PC-9 (cell line): ENCODE measurements at regions not wholly inside any gene's neighbourhood (a gene's known extent, or its start where the extent isn't known, plus 50 kb on each side); places are given as distances from the start of the nearest gene placed in this dataset.

Experiments used
- BruUV-seq: library from RNA; stranded (reverse); fragments of 400-500 nt; replicated peaks from 2 replicates; lab custom pipeline; 2021; lab: Mats Ljungman, UMichigan
- CTCF ChIA-PET: fragments of 300-600 bp; sonication (Branson Sonifier 250); formaldehyde crosslinking; loops from one replicate; lab custom pipeline; 2022; ENCODE audit warnings: antibody characterized with exemption; lab: Charles Lee
- POLR2A ChIA-PET: fragments of 300-600 bp; sonication (Branson Sonifier 250); formaldehyde crosslinking; loops from one replicate; lab custom pipeline; 2022; ENCODE audit warnings: antibody characterized with exemption; ENCODE audit not compliant: unreplicated experiment; lab: Charles Lee
- DNase-seq, 2 experiments: peaks; one replicate each; pipeline versions ENCODE4 v3.0.0 to v3.0.0-alpha.2; 2015 to 2022; ENCODE audit warnings: mixed read lengths in 1 of 2
- H2AFZ ChIP-seq: fragments of 200-600 bp; sonication (generic); 2 replicates; pipeline ENCODE4 v1.8.1; 2017; ENCODE audit warnings: antibody characterized with exemption
- H3F3A ChIP-seq: fragments of 200-600 bp; sonication (generic); 2 replicates; pipeline ENCODE4 v1.8.1; 2017; ENCODE audit warnings: antibody characterized with exemption, mild to moderate bottlenecking, low read depth; ENCODE audit not compliant: insufficient read depth
- H3K27ac ChIP-seq: fragments of 200-600 bp; sonication (generic); 2 replicates; pipeline ENCODE4 v1.6.1; 2016; ENCODE audit warnings: mixed run types
- H3K27me3 ChIP-seq: fragments of 200-600 bp; sonication (generic); 2 replicates; pipeline ENCODE4 v1.6.1; 2016; ENCODE audit warnings: low read depth, mixed run types; ENCODE audit not compliant: insufficient read depth
- H3K36me3 ChIP-seq: fragments of 200-600 bp; sonication (generic); 2 replicates; pipeline ENCODE4 v1.6.1; 2016; ENCODE audit warnings: low read depth, mixed run types
- H3K4me1 ChIP-seq: fragments of 200-600 bp; sonication (generic); replicated peaks from 2 replicates; pipeline ENCODE4 v1.6.1; 2016; ENCODE audit warnings: mixed run types; ENCODE audit not compliant: insufficient read depth
- H3K4me2 ChIP-seq: fragments of 200-600 bp; sonication (generic); 2 replicates; pipeline ENCODE4 v1.6.1; 2017; ENCODE audit warnings: mixed run types
- H3K4me3 ChIP-seq: fragments of 200-600 bp; sonication (generic); 2 replicates; pipeline ENCODE4 v1.6.1; 2016; ENCODE audit warnings: mixed run types
- H3K79me2 ChIP-seq: fragments of 200-600 bp; sonication (generic); 2 replicates; pipeline ENCODE4 v1.6.1; 2017; ENCODE audit warnings: low read depth, mixed run types
- H3K9me2 ChIP-seq: fragments of 200-600 bp; sonication (generic); 2 replicates; pipeline ENCODE4 v1.8.1; 2017; ENCODE audit warnings: mild to moderate bottlenecking; ENCODE audit not compliant: insufficient read depth
- H3K9me3 ChIP-seq: fragments of 200-600 bp; sonication (generic); 2 replicates; pipeline ENCODE4 v1.8.1; 2016; ENCODE audit warnings: low read depth; ENCODE audit not compliant: insufficient read depth
- H4K20me1 ChIP-seq: fragments of 200-600 bp; sonication (generic); 2 replicates; pipeline ENCODE4 v1.8.1; 2017; ENCODE audit not compliant: insufficient read depth
- CTCF ChIP-seq: fragments of 200-600 bp; sonication (generic); conservative IDR thresholded peaks from 2 replicates; pipeline ENCODE4 v1.6.1; 2017; ENCODE audit warnings: mixed run types, antibody characterized with exemption, mild to moderate bottlenecking, moderate library complexity
- EZH2 ChIP-seq: fragments of 200-600 bp; sonication (generic); IDR thresholded peaks from 2 replicates; pipeline ENCODE4 v1.8.0; 2017; ENCODE audit warnings: antibody characterized with exemption, low read depth
- intact Hi-C: fragments of 100-400 bp; cut with micrococcal nuclease; formaldehyde crosslinking; loops from one replicate; pipeline ENCODE4 v1.10.0; 2022; ENCODE audit not compliant: unreplicated experiment

GRCh38 chr3:84109911-84110310 is 848.9 kb upstream of the CADM2 start:
- POLR2A ChIA-PET = no interaction called here
- Histone ChIP-seq H4K20me1 (no peaks in the 10 kb centered on the region), H3K9me3 (no peaks in the 10 kb centered on the region; the same call in none of the 2 replicates), H3F3A (peaks cover 14% of the 10 kb centered on the region; the same call in 1 of the 2 replicates), H3K79me2 (no peaks in the 10 kb centered on the region), H3K4me1 (peaks cover 14% of the 10 kb centered on the region; the same call in 1 of the 2 replicates), H3K36me3 (no peaks in the 10 kb centered on the region), H2AFZ (no peak overlapping the region), H3K4me3 (no peak overlapping the region), H3K4me2 (no peak overlapping the region), H3K27ac (no peak overlapping the region), H3K27me3 (no peaks in the 10 kb centered on the region), H3K9me2 (no peaks in the 10 kb centered on the region)
- DNase-seq = no peak
- TF ChIP-seq EZH2 (no peak), CTCF (no peak)
- intact Hi-C loops = no loop called here
- no TSS peak for BruUV-seq
- CTCF ChIA-PET = no interaction called here

- H3K36me3 ChIP-seq = no peaks in the 10 kb centered on the region
- no peaks in the 10 kb centered on the region for H3K79me2 ChIP-seq
- ChIA-PET POLR2A (no interaction called here), CTCF (no interaction called here)
- no peak overlapping the region for H2AFZ ChIP-seq
- H3K9me3 ChIP-seq = no peaks in the 10 kb centered on the region; the same call in none of the 2 replicates
- intact Hi-C loops = no loop called here
- no peak overlapping the region for H3K4me2 ChIP-seq
- peaks cover 14% of the 10 kb centered on the region; the same call in 1 of the 2 replicates for H3F3A ChIP-seq
- no peaks in the 10 kb centered on the region for H3K27me3 ChIP-seq
- peaks cover 14% of the 10 kb centered on the region; the same call in 1 of the 2 replicates for H3K4me1 ChIP-seq
- no peaks in the 10 kb centered on the region for H3K9me2 ChIP-seq
- no peak overlapping the region for H3K4me3 ChIP-seq
- H3K27ac ChIP-seq = no peak overlapping the region
- no peak for DNase-seq
- TF ChIP-seq EZH2 = no peak
- no peak for TF ChIP-seq CTCF
- no TSS peak for BruUV-seq
- H4K20me1 ChIP-seq = no peaks in the 10 kb centered on the region
Observed at GRCh38 chr3:84110787-84111186, 848.0 kb upstream of the CADM2 start.

- DNase-seq = no peak
- no peaks in the 10 kb centered on the region for H3K27me3 ChIP-seq
- POLR2A ChIA-PET = no interaction called here
- H3F3A ChIP-seq = no peaks in the 10 kb centered on the region
- BruUV-seq = no TSS peak
- H2AFZ ChIP-seq = no peak overlapping the region
- no peaks in the 10 kb centered on the region for H4K20me1 ChIP-seq
- no peaks in the 10 kb centered on the region for H3K36me3 ChIP-seq
- no peak overlapping the region for H3K4me3 ChIP-seq
- H3K4me2 ChIP-seq = no peak overlapping the region
- H3K79me2 ChIP-seq = no peaks in the 10 kb centered on the region
- H3K27ac ChIP-seq = no peak overlapping the region
- H3K9me2 ChIP-seq = no peaks in the 10 kb centered on the region
- H3K9me3 ChIP-seq = no peaks in the 10 kb centered on the region
- CTCF ChIA-PET = no interaction called here
- intact Hi-C loops = no loop called here
- TF ChIP-seq EZH2 (no peak), CTCF (no peak)
- H3K4me1 ChIP-seq = no peaks in the 10 kb centered on the region
Observed at GRCh38 chr3:84125201-84125721, 833.5 kb upstream of the CADM2 start.
